Psoas muscle (tissue), 7 donors: ENCODE measurements at regions not wholly inside any gene's neighbourhood (a gene's known extent, or its start where the extent isn't known, plus 50 kb on each side); places are given as distances from the start of the nearest gene placed in this dataset.

Source experiments
- ATAC-seq, 4 donors: fragments of 200-7000 bp; cut with Tn5 transposase; one replicate each; pipeline ENCODE4 v1.9.1; 2020; ENCODE audit warnings: moderate library complexity in 3 of 4, mild to moderate bottlenecking in 2 of 4
- DNase-seq, 2 donors: peaks; one replicate each; pipeline ENCODE4 v3.0.0-alpha.2; 2020
- H3K27ac ChIP-seq: fragments of 200-600 bp; one replicate; pipeline ENCODE4 v1.8.0; 2022
- H3K27me3 ChIP-seq, 3 donors: fragments of 200-600 bp in 1 of 3; one replicate each; pipeline versions ENCODE4 v1.6.1 to v1.8.0; 2013 to 2022; ENCODE audit warnings: low read length in 2 of 3, mild to moderate bottlenecking in 2 of 3, moderate library complexity in 1 of 3; ENCODE audit not compliant: insufficient read depth in 3 of 3
- H3K36me3 ChIP-seq, 2 donors: fragments of 200-600 bp in 1 of 2; one replicate each; pipeline versions ENCODE4 v1.6.1 to v1.8.0; 2013 to 2022; ENCODE audit warnings: low read depth in 1 of 2, mild to moderate bottlenecking in 1 of 2, moderate library complexity in 1 of 2; ENCODE audit not compliant: insufficient read depth in 1 of 2
- H3K4me1 ChIP-seq: fragments of 200-600 bp; one replicate; pipeline ENCODE4 v1.8.0; 2022
- H3K4me3 ChIP-seq: fragments of 200-600 bp; one replicate; pipeline ENCODE4 v1.8.0; 2022; ENCODE audit warnings: mild to moderate bottlenecking
- H3K9me3 ChIP-seq: fragments of 200-600 bp; one replicate; pipeline ENCODE4 v1.8.0; 2022
- CTCF ChIP-seq: fragments of 200-600 bp; IDR thresholded peaks from one replicate; pipeline ENCODE4 v1.8.0; 2022; ENCODE audit warnings: antibody characterized with exemption
- WGBS, 3 donors: extraction: QIAGEN DNeasy Blood & Tissue Kit; methylation state at CpG; one replicate each; pipeline versions ENCODE4 v1.1.6 to v1.1.7; 2013; 5-methylcytosine and 5-hydroxymethylcytosine counted together
- intact Hi-C, 2 donors: fragments of 100-400 bp; cut with DNase I; formaldehyde crosslinking; loops; one replicate each; pipeline versions ENCODE4 v1.11.0 to v1.14.2; 2022
- donor health status: healthy with polysubstance abuse.
- donor health status: DM: no; HTN: no; CAD: no; lungs with moderate emphysema.
- donor health status: Bipolar disorder and iron deficiency.
- donor health status: healthy.
- donor health status: DM: yes; HTN: yes; CAD: no.
- donor health status: DM: no; HTN: no; CAD: no.
- donor health status: DM: yes; HTN: yes; CAD: no.

DNA sequence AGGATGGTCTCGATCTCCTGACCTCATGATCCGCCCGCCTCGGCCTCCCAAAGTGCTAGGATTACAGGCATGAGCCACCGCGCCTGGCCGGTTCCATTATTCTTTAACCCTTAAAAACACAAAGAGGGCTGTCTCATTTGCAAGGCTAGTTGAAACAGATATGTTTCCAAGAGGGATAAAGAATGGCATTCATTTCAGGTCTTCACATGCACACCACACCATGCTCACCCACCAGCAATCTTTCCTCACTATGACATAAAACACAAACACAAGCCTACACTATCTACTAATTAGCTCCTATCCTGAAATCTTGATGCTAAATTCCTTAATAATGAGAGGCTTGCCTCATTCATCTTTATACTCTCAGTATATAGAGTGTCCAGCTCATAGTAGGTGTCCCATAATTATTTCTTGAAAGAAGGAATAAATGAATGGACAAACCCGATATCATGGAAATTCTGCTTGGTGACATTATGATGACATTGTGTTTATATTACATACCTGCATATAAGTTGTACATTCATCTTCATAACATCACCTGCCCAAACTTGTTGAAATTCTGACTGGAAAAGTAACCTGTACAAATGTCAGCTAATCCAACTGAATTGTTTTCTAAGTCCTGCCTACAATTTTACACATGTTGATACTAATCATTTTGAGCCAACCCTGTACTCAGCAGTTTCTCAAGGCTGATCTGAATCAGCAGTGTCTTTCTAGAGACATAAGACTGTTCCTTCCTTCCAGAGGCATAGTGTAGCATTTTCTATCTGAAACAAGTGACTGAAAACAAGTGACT is 408.5 kb downstream of the KLHL13 start:
- DNase-seq (no peak), ATAC-seq (no peak)
- no peak overlapping the region for H3K27ac ChIP-seq
- no peaks in the 10 kb centered on the region for H3K36me3 ChIP-seq
- no peaks in the 10 kb centered on the region for H3K9me3 ChIP-seq
- no peaks in the 10 kb centered on the region for H3K4me1 ChIP-seq
- TF ChIP-seq CTCF = no peak
- no peak overlapping the region for H3K4me3 ChIP-seq
- intact Hi-C loops = no loop called here
- no peaks in the 10 kb centered on the region for H3K27me3 ChIP-seq
- WGBS, 3 donors = 83 to 95% (median 92%) methylated on average over 8 of the region's 8 CpGs

- H3K4me3 ChIP-seq = no peak overlapping the region
- no peak for TF ChIP-seq CTCF
- DNase-seq (no peak), ATAC-seq (no peak)
- H3K27ac ChIP-seq = no peak overlapping the region
- H3K27me3 ChIP-seq = no peaks in the 10 kb centered on the region
- intact Hi-C loops = no loop called here
- no peaks in the 10 kb centered on the region for H3K36me3 ChIP-seq
- no peaks in the 10 kb centered on the region for H3K4me1 ChIP-seq
- peaks cover 16% of the 10 kb centered on the region for H3K9me3 ChIP-seq
These were observed 415.6 kb downstream of the KLHL13 start for GRCh38 chrX:117701050-117701449.

GRCh38 chrX:117689956-117690355 is 426.7 kb downstream of the KLHL13 start:
- WGBS, 3 donors = 14 to 27% (median 19%) methylated on average over 3 of the region's 3 CpGs
- TF ChIP-seq CTCF = no peak
- no peak overlapping the region for H3K27ac ChIP-seq
- no peaks in the 10 kb centered on the region for H3K4me1 ChIP-seq
- ATAC-seq (no peak), DNase-seq (no peak)
- no peaks in the 10 kb centered on the region for H3K36me3 ChIP-seq
- no peaks in the 10 kb centered on the region for H3K27me3 ChIP-seq
- intact Hi-C loops = no loop called here
- H3K9me3 ChIP-seq = no peaks in the 10 kb centered on the region
- no peak overlapping the region for H3K4me3 ChIP-seq

GRCh38 chrX:117680286-117680685 is 436.3 kb downstream of the KLHL13 start:
- no peak for TF ChIP-seq CTCF
- no peak overlapping the region for H3K4me3 ChIP-seq
- no peaks in the 10 kb centered on the region for H3K27me3 ChIP-seq
- no peaks in the 10 kb centered on the region for H3K36me3 ChIP-seq
- H3K4me1 ChIP-seq = no peaks in the 10 kb centered on the region
- intact Hi-C loops = no loop called here
- DNase-seq (no peak), ATAC-seq (no peak)
- H3K9me3 ChIP-seq = no peaks in the 10 kb centered on the region
- WGBS, 3 donors = 72 to 100% (median 80%) methylated on average over 1 of the region's 1 CpG
- H3K27ac ChIP-seq = no peak overlapping the region

DNA sequence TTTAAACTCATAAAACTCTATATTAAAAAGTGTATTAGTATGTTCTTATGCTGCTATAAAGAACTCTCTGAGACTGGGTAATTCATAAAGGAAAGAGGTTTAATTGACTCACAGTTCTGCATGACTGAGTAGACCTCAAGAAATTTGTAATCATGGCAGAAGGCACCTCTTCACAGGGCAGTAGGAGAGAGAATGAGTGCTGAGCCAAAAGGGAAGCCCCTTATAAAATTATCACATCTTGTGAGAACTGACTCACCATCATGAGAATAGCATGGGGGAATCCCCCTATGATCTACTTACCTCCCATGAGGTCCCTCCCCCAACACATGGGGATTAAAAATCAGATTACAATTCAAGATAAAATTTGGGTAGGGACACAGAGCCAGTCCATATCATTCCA is 463.2 kb downstream of the KLHL13 start:
- no peak overlapping the region for H3K27ac ChIP-seq
- ATAC-seq = no peak
- no peaks in the 10 kb centered on the region for H3K36me3 ChIP-seq
- no peak for TF ChIP-seq CTCF
- DNase-seq = no peak
- no peak overlapping the region for H3K4me3 ChIP-seq
- no peaks in the 10 kb centered on the region for H3K27me3 ChIP-seq
- intact Hi-C loops = no loop called here
- H3K9me3 ChIP-seq = no peaks in the 10 kb centered on the region
- H3K4me1 ChIP-seq = no peaks in the 10 kb centered on the region
